Type B pancreatic cell (in vitro differentiated cells): ENCODE measurements at regions not wholly inside any gene's neighbourhood (a gene's known extent, or its start where the extent isn't known, plus 50 kb on each side); places are given as distances from the start of the nearest gene placed in this dataset.

Experiments
- DNase-seq: peaks from one replicate; pipeline ENCODE4 v3.0.0; 2021; ENCODE audit warnings: mixed read lengths; ENCODE audit not compliant: unreplicated experiment; ENCODE audit errors: extremely low spot score
- H3K27ac Mint-ChIP-seq: 2 replicates; pipeline ENCODE4 v1.8.0; 2021; ENCODE audit warnings: mild to moderate bottlenecking, mixed read lengths
- H3K27me3 Mint-ChIP-seq: 2 replicates; pipeline ENCODE4 v1.8.0; 2021; ENCODE audit warnings: mixed read lengths
- H3K36me3 Mint-ChIP-seq: 2 replicates; pipeline ENCODE4 v1.8.0; 2021; ENCODE audit warnings: mixed read lengths
- H3K4me1 Mint-ChIP-seq: one replicate; pipeline ENCODE4 v1.8.0; 2021; ENCODE audit warnings: mixed read lengths; ENCODE audit not compliant: unreplicated experiment
- H3K4me3 Mint-ChIP-seq: 2 replicates; pipeline ENCODE4 v1.8.0; 2021; ENCODE audit warnings: mild to moderate bottlenecking, mixed read lengths
- H3K9me3 Mint-ChIP-seq: 2 replicates; pipeline ENCODE4 v1.8.0; 2021; ENCODE audit warnings: mixed read lengths
- TF ChIP-seq, protein P1 (sequence below): fragments of 200-600 bp; sonication (generic); conservative IDR thresholded peaks from 2 replicates; pipeline ENCODE4 v1.5.0; 2021; ENCODE audit warnings: antibody characterized with exemption, mild to moderate bottlenecking

DNA sequence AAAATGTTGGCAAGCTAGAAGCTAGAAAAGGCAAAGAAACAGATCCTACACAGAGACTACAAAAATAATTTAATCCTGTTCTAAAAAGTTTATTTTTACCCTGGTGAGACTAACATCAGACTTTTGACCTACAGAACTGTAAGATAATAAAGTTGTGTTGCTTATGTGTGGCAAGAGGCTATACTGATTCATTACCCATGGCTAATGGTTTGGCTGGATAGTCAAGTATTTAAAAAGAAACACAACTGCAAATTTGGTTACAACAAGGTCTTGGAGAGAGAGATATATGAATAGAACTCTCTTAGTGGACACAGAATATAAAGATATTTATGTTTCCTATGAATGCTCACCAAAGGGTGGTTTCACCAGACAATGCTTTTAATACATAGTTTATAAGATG, 364.2 kb upstream of the PLSCR5 start:
- H3K27ac Mint-ChIP-seq = no peak overlapping the region
- no peak for DNase-seq

DNA sequence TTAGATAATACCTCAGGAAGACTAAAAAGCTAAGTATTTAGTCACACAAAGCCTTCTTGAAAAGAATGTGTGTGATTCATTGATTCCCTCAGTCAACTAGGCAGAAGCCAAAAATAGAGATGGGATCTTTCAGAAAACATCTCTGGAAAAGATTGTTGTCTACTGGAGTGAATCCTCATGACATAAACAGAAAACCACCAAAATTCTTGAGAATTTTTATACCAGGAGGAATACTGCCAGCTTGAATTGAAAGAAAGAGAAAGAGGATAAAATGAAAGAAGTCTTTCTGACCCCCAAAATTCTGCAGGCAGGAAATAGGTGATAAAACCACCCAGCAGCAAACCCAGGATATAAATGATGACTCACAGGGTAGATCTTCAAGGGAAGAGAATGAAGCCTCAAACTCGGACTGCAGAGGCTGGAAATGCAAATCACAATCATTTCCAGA, 363.1 kb upstream of the PLSCR5 start:
- DNase-seq = no peak
- H3K27me3 Mint-ChIP-seq = no peaks in the 10 kb centered on the region
- no peaks in the 10 kb centered on the region for H3K36me3 Mint-ChIP-seq
- no peak overlapping the region for H3K27ac Mint-ChIP-seq
- no peaks in the 10 kb centered on the region for H3K9me3 Mint-ChIP-seq
- no peak overlapping the region for H3K4me3 Mint-ChIP-seq
- H3K4me1 Mint-ChIP-seq = no peaks in the 10 kb centered on the region
- TF ChIP-seq, protein P1, sequence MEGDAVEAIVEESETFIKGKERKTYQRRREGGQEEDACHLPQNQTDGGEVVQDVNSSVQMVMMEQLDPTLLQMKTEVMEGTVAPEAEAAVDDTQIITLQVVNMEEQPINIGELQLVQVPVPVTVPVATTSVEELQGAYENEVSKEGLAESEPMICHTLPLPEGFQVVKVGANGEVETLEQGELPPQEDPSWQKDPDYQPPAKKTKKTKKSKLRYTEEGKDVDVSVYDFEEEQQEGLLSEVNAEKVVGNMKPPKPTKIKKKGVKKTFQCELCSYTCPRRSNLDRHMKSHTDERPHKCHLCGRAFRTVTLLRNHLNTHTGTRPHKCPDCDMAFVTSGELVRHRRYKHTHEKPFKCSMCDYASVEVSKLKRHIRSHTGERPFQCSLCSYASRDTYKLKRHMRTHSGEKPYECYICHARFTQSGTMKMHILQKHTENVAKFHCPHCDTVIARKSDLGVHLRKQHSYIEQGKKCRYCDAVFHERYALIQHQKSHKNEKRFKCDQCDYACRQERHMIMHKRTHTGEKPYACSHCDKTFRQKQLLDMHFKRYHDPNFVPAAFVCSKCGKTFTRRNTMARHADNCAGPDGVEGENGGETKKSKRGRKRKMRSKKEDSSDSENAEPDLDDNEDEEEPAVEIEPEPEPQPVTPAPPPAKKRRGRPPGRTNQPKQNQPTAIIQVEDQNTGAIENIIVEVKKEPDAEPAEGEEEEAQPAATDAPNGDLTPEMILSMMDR = no peak

More for the DNA sequence above, 364.2 kb upstream of the PLSCR5 start:
- no peaks in the 10 kb centered on the region for H3K4me1 Mint-ChIP-seq
- H3K9me3 Mint-ChIP-seq = no peaks in the 10 kb centered on the region
- no peak overlapping the region for H3K4me3 Mint-ChIP-seq
- H3K27me3 Mint-ChIP-seq = no peaks in the 10 kb centered on the region
- TF ChIP-seq, protein P1 = no peak
- no peaks in the 10 kb centered on the region for H3K36me3 Mint-ChIP-seq

DNA sequence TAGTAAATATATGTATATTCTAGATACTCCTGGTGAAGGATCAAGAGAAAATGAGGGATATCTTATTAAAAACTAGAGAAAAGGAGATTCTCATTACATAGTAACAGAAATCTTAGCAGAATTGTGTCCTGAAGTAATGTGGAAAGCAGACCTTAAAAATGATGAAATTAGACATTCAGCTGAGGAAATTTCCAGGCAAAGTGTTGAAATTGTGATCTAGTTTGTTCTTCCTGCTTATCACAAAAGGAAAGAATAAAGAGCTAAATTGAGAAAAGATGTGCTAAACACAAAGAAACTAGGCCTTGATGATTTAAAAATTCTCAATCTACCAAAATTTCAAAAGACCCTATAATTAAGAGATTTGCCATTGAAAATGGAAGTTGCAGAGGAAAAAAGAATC, 362.6 kb upstream of the PLSCR5 start:
- no peak for DNase-seq
- H3K4me1 Mint-ChIP-seq = no peaks in the 10 kb centered on the region
- no peaks in the 10 kb centered on the region for H3K27me3 Mint-ChIP-seq
- H3K4me3 Mint-ChIP-seq = no peak overlapping the region
- H3K36me3 Mint-ChIP-seq = no peaks in the 10 kb centered on the region
- H3K27ac Mint-ChIP-seq = no peak overlapping the region
- TF ChIP-seq, protein P1 = no peak
- no peaks in the 10 kb centered on the region for H3K9me3 Mint-ChIP-seq

DNA sequence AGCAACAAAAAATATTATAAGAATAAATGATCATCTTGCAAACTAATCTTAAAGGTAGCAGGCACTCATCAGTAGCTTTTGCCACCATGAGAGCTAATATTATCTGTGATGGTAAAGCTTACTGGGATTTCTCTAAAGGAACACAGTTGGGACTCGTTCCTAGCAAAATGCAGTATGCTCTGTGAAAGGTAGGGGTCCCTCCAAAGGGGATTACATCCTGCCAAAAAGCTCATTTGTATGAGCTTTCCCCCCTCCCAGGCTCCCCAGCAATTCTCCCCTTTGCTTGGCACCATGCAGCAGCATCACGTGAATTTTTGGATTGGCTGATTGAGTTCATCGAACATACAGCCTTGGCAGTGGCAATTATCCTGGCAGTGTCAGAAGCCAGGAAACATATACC, 361.0 kb upstream of the PLSCR5 start:
- DNase-seq = no peak
- H3K4me1 Mint-ChIP-seq = no peaks in the 10 kb centered on the region
- no peaks in the 10 kb centered on the region for H3K27me3 Mint-ChIP-seq
- H3K4me3 Mint-ChIP-seq = no peak overlapping the region
- no peaks in the 10 kb centered on the region for H3K9me3 Mint-ChIP-seq
- TF ChIP-seq, protein P1 = no peak
- no peak overlapping the region for H3K27ac Mint-ChIP-seq
- H3K36me3 Mint-ChIP-seq = no peaks in the 10 kb centered on the region

DNA sequence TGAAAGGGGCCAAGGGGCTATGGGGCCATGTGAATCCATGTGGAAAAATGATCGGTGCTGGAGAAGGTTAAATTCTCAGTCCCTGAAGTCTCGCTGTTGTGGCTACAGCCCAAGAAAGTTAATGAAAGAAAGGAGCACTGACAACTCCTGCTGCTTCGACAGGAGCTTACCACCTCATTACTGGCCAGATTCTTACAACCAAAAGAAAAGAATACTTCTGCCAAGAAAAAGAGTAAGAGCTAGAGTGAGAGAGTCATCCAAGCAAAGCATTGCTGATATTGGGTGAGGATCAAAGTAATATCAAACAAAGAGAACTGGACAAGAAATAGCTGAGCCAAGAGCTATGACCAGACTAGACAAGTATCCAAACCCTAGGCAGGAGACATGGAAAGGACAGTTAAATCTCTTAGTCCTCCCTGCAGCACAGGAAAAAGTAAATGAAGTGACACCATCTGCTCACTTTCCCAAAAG, 348.4 kb upstream of the PLSCR5 start:
- no peaks in the 10 kb centered on the region for H3K36me3 Mint-ChIP-seq
- H3K4me1 Mint-ChIP-seq = peaks cover 5% of the 10 kb centered on the region
- no peak for DNase-seq
- no peak overlapping the region for H3K27ac Mint-ChIP-seq
- H3K4me3 Mint-ChIP-seq = no peak overlapping the region
- H3K27me3 Mint-ChIP-seq = no peaks in the 10 kb centered on the region
- TF ChIP-seq, protein P1 = no peak
- H3K9me3 Mint-ChIP-seq = no peaks in the 10 kb centered on the region

DNA sequence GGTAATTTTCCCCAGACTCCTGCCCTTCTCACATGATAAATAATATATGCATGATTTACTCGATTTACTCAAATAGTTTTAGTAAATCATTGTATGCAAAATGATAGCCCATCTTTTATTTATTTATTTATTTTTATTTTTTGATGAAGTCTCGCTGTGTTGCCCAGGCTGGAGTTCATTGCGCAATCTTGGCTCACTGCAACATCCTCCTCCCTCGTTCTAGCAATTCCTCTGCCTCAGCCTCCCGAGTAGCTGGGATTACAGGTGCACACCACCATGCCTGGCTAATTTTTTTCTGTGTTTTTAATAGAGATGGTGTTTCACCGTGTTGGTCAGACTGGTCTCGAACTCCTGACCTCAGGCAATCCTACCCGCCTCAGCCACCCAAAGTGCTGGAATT, 343.8 kb upstream of the PLSCR5 start:
- Mint-ChIP-seq H3K27me3 (no peaks in the 10 kb centered on the region), H3K9me3 (no peaks in the 10 kb centered on the region), H3K36me3 (no peaks in the 10 kb centered on the region), H3K4me1 (peaks cover 5% of the 10 kb centered on the region), H3K4me3 (no peak overlapping the region), H3K27ac (no peak overlapping the region)
- TF ChIP-seq, protein P1 = no peak
- DNase-seq = no peak
